A549 (cell line): ENCODE measurements at regions not wholly inside any gene's neighbourhood (a gene's known extent, or its start where the extent isn't known, plus 50 kb on each side); places are given as distances from the start of the nearest gene placed in this dataset.

Source experiments
- ATAC-seq, 2 experiments: fragments of 200-7000 bp in 1 of 2; fragments of >200 bp in 1 of 2; cut with Nextera tagmentation in 1 of 2; cut with Tn5 transposase in 1 of 2; 3 replicates each; pipeline versions ENCODE4 v1.8.0 to v1.9.1; 2018 to 2020; ENCODE audit warnings: mild to moderate bottlenecking in 1 of 2, moderate library complexity in 1 of 2
- CTCF ChIA-PET: fragments of 300-600 bp; sonication (Branson Sonifier 250); formaldehyde crosslinking; extraction: SDS; loops from one replicate; lab custom pipeline; 2021; ENCODE audit warnings: antibody characterized with exemption, inconsistent platforms; lab: Yijun Ruan, JAX
- POLR2A ChIA-PET: fragments of 350-600 bp; formaldehyde crosslinking; extraction: SDS; loops from one replicate; lab custom pipeline; 2021; ENCODE audit warnings: antibody characterized with exemption, inconsistent platforms; lab: Yijun Ruan, JAX
- DNase-seq, 2 experiments: peaks; one replicate each; pipeline versions ENCODE4 v3.0.0 to v3.0.0-alpha.2; 2011 to 2016; ENCODE audit warnings: low read depth in 1 of 2, low spot score in 1 of 2
- FAIRE-seq: peaks from 2 replicates; lab custom pipeline; 2011; peaks lifted over from hg19 to GRCh38; lab: Jason Lieb, UNC
- H3K27ac ChIP-seq, 2 experiments: fragments of >200 bp; sonication (Bioruptor Twin); formaldehyde crosslinking; 3 replicates each; pipeline ENCODE4 v1.5.1; 2016 to 2017
- H3K4me1 ChIP-seq: fragments of >200 bp; sonication (Bioruptor Twin); formaldehyde crosslinking; 3 replicates; pipeline ENCODE4 v1.6.1; 2016
- H3K4me2 ChIP-seq: fragments of >200 bp; sonication (Bioruptor Twin); formaldehyde crosslinking; 3 replicates; pipeline ENCODE4 v1.6.1; 2016
- H3K4me3 ChIP-seq: fragments of >200 bp; sonication (Bioruptor Twin); formaldehyde crosslinking; 3 replicates; pipeline ENCODE4 v1.5.1; 2016
- H3K9me3 ChIP-seq: fragments of >200 bp; sonication (Bioruptor Twin); formaldehyde crosslinking; 3 replicates; pipeline ENCODE4 v1.6.1; 2016
- ATOH8 ChIP-seq: fragments of 250-450 bp; sonication (Bioruptor Pico); IDR thresholded peaks from 2 replicates; pipeline ENCODE4 v1.5.0; 2020; ENCODE audit warnings: low read depth, mild to moderate bottlenecking, moderate library complexity
- CHD2 ChIP-seq: fragments of 150-350 bp; IDR thresholded peaks from 2 replicates; pipeline ENCODE4 v1.6.1; 2014; ENCODE audit warnings: low read length; ENCODE audit not compliant: partially characterized antibody
- CTCF ChIP-seq: fragments of >200 bp; sonication (Bioruptor Twin); formaldehyde crosslinking; IDR thresholded peaks from 3 replicates; pipeline ENCODE4 v1.5.1; 2016
- EP300 ChIP-seq, 2 experiments: fragments of >200 bp; sonication (Bioruptor Twin); formaldehyde crosslinking; IDR thresholded peaks; 2 replicates in 1 of 2; 3 replicates in 1 of 2; pipeline ENCODE4 v1.6.1; 2016 to 2017
- FOSL2 ChIP-seq, 2 experiments: fragments of 450-650 bp in 1 of 2; fragments of >200 bp in 1 of 2; sonication (Bioruptor Twin) in 1 of 2; formaldehyde crosslinking; IDR thresholded peaks; 2 replicates each; pipeline versions ENCODE4 v1.5.0 to v1.6.1; 2016 to 2020; ENCODE audit warnings: mild to moderate bottlenecking in 1 of 2, moderate library complexity in 1 of 2
- FOXS1 ChIP-seq: fragments of 250-450 bp; sonication (Bioruptor Pico); IDR thresholded peaks from 2 replicates; pipeline ENCODE4 v1.5.0; 2020; ENCODE audit warnings: mild to moderate bottlenecking, moderate library complexity
- HDAC2 ChIP-seq: fragments of 200-600 bp; sonication (generic); IDR thresholded peaks from 2 replicates; pipeline ENCODE4 v1.6.1; 2016
- HOXA7 ChIP-seq: fragments of 250-450 bp; sonication (Bioruptor Pico); IDR thresholded peaks from 2 replicates; pipeline ENCODE4 v1.5.0; 2020; ENCODE audit warnings: mild to moderate bottlenecking, moderate library complexity
- KDM5A ChIP-seq: fragments of 200-600 bp; sonication (generic); IDR thresholded peaks from 2 replicates; pipeline ENCODE4 v1.6.1; 2016; ENCODE audit warnings: antibody characterized with exemption, mild to moderate bottlenecking
- MAX ChIP-seq: IDR thresholded peaks from 2 replicates; pipeline ENCODE4 v1.6.1; 2012
- NPAS2 ChIP-seq: fragments of 250-450 bp; sonication (Bioruptor Pico); IDR thresholded peaks from 2 replicates; pipeline ENCODE4 v1.8.0; 2022; ENCODE audit warnings: mild to moderate bottlenecking, moderate library complexity, borderline replicate concordance
- POLR2A ChIP-seq: IDR thresholded peaks from 2 replicates; pipeline ENCODE4 v1.6.1; 2012; ENCODE audit warnings: mild to moderate bottlenecking, low read length
- RAD21 ChIP-seq, 2 experiments: fragments of >200 bp in 1 of 2; sonication (Bioruptor Twin) in 1 of 2; formaldehyde crosslinking in 1 of 2; IDR thresholded peaks in 1 of 2; conservative IDR thresholded peaks in 1 of 2; 2 replicates in 1 of 2; 3 replicates in 1 of 2; pipeline ENCODE4 v1.6.1; 2012 to 2018; ENCODE audit warnings: inconsistent platforms in 1 of 2
- RARB ChIP-seq: fragments of 250-450 bp; sonication (Bioruptor Pico); IDR thresholded peaks from 2 replicates; pipeline ENCODE4 v1.8.0; 2021; ENCODE audit warnings: mild to moderate bottlenecking, moderate library complexity
- TFCP2L1 ChIP-seq: fragments of 250-450 bp; sonication (Bioruptor Pico); IDR thresholded peaks from 2 replicates; pipeline ENCODE4 v1.5.0; 2021; ENCODE audit warnings: mild to moderate bottlenecking
- USF2 ChIP-seq: fragments of 450-650 bp; IDR thresholded peaks from 2 replicates; pipeline ENCODE4 v1.6.1; 2014; ENCODE audit warnings: antibody characterized with exemption
- ZC3H11A ChIP-seq: fragments of 450-650 bp; IDR thresholded peaks from 2 replicates; pipeline ENCODE4 v1.6.1; 2014; ENCODE audit warnings: antibody characterized with exemption, mild to moderate bottlenecking
- WGBS: methylation state at CpG from one replicate; pipeline ENCODE4 v1.1.6; 2017; ENCODE audit errors: missing lambda C conversion rate; 5-methylcytosine and 5-hydroxymethylcytosine counted together
- TF ChIP-seq, protein P1 (sequence below): IDR thresholded peaks from 2 replicates; pipeline ENCODE4 v1.6.1; 2012; ENCODE audit warnings: low read depth, borderline replicate concordance
- TF ChIP-seq, protein P2 (sequence below): fragments of 150-350 bp; IDR thresholded peaks from 2 replicates; pipeline ENCODE4 v1.6.1; 2014; ENCODE audit warnings: low read depth, mild to moderate bottlenecking, low read length
- TF ChIP-seq, protein P3 (sequence below): fragments of 250-450 bp; sonication (Bioruptor Pico); IDR thresholded peaks from 2 replicates; pipeline ENCODE4 v1.5.0; 2021; ENCODE audit warnings: mild to moderate bottlenecking, moderate library complexity, borderline replicate concordance

- Histone ChIP-seq H3K4me2 (no peak overlapping the region), H3K4me3 (no peak overlapping the region), H3K4me1 (peaks cover 14% of the 10 kb centered on the region; the same call in 1 of the 3 replicates), H3K9me3 (no peaks in the 10 kb centered on the region), H3K27ac (peak overlapping the region in 1 of 2 experiments; percentile 21; a peak in 1 of 6 replicates)
- no peak for ATAC-seq
- no peak for DNase-seq
- FAIRE-seq: no peak
- POLR2A ChIA-PET: no interaction called here
- TF ChIP-seq, protein P1, sequence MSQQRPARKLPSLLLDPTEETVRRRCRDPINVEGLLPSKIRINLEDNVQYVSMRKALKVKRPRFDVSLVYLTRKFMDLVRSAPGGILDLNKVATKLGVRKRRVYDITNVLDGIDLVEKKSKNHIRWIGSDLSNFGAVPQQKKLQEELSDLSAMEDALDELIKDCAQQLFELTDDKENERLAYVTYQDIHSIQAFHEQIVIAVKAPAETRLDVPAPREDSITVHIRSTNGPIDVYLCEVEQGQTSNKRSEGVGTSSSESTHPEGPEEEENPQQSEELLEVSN: no peak
- TF ChIP-seq CHD2: no peak
- TF ChIP-seq MAX: no peak
- TF ChIP-seq KDM5A: no peak
- no peak for TF ChIP-seq USF2
- TF ChIP-seq FOSL2 (IDR thresholded peaks at IDR 0.05): no peak
- no peak for TF ChIP-seq FOSL2 (CRISPR knock-in tag; IDR thresholded peaks at IDR 0.05)
- TF ChIP-seq, protein P2, sequence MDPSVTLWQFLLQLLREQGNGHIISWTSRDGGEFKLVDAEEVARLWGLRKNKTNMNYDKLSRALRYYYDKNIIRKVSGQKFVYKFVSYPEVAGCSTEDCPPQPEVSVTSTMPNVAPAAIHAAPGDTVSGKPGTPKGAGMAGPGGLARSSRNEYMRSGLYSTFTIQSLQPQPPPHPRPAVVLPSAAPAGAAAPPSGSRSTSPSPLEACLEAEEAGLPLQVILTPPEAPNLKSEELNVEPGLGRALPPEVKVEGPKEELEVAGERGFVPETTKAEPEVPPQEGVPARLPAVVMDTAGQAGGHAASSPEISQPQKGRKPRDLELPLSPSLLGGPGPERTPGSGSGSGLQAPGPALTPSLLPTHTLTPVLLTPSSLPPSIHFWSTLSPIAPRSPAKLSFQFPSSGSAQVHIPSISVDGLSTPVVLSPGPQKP: no peak
- TF ChIP-seq HOXA7 (CRISPR knock-in tag): no peak
- TF ChIP-seq RAD21 (conservative IDR thresholded peaks at IDR 0.05 in 1 of 2, IDR thresholded peaks at IDR 0.05 in 1 of 2): no peak
- no peak for TF ChIP-seq FOXS1 (CRISPR knock-in tag)
- TF ChIP-seq TFCP2L1 (CRISPR knock-in tag): no peak
- TF ChIP-seq HDAC2: no peak
- no peak for TF ChIP-seq CTCF
- no peak for TF ChIP-seq ZC3H11A
- TF ChIP-seq EP300 (IDR thresholded peaks at IDR 0.05): no peak
- no peak for TF ChIP-seq ATOH8
- TF ChIP-seq NPAS2: no peak
- TF ChIP-seq RARB (CRISPR knock-in tag): no peak
- TF ChIP-seq POLR2A: no peak
- TF ChIP-seq, protein P3, sequence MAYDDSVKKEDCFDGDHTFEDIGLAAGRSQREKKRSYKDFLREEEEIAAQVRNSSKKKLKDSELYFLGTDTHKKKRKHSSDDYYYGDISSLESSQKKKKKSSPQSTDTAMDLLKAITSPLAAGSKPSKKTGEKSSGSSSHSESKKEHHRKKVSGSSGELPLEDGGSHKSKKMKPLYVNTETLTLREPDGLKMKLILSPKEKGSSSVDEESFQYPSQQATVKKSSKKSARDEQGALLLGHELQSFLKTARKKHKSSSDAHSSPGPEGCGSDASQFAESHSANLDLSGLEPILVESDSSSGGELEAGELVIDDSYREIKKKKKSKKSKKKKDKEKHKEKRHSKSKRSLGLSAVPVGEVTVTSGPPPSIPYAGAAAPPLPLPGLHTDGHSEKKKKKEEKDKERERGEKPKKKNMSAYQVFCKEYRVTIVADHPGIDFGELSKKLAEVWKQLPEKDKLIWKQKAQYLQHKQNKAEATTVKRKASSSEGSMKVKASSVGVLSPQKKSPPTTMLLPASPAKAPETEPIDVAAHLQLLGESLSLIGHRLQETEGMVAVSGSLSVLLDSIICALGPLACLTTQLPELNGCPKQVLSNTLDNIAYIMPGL (CRISPR knock-in tag): no peak
- CTCF ChIA-PET: no interaction called here
- WGBS: 64% methylated on average over 6 of the region's 6 CpGs
Observed at GRCh38 chr1:58939666-58940370, 156.0 kb upstream of the JUN start.
